Activated CD8-positive, alpha-beta memory T cell treated with anti-CD3 and anti-CD28 coated beads, Interleukin-2, amount 50 U/mL, for 48 hours (primary cell): ENCODE measurements at regions not wholly inside any gene's neighbourhood (a gene's known extent, or its start where the extent isn't known, plus 50 kb on each side); places are given as distances from the start of the nearest gene placed in this dataset.

Source experiments
- DNase-seq: peaks from one replicate; pipeline ENCODE4 v3.0.0-alpha.2; 2020

- DNase-seq: no peak
Measured at GRCh38 chr3:68032209-68032608, 377.8 kb upstream of the SUCLG2 start.

DNA sequence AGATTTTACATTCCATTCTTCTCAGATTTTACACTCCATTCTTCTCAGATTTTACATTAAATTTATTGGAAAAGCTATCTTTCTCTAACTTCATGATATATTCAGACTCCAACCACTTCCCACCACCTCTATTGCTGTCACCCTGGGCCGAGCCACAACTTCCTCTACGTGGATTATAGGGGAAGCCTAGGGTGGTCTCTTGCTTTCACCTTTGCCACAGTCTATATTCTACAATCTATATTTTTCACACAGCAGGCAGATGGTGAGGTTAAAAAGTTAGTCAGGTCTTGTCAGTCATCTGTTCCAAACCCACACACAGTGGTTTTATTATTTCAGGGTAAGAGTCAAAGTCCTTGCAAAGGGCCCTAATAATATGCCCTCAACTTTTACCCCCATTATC is 370.8 kb upstream of the SUCLG2 start:
- DNase-seq: no peak

- DNase-seq: no peak
Measured at GRCh38 chr3:68019876-68020275, 365.5 kb upstream of the SUCLG2 start.

DNA sequence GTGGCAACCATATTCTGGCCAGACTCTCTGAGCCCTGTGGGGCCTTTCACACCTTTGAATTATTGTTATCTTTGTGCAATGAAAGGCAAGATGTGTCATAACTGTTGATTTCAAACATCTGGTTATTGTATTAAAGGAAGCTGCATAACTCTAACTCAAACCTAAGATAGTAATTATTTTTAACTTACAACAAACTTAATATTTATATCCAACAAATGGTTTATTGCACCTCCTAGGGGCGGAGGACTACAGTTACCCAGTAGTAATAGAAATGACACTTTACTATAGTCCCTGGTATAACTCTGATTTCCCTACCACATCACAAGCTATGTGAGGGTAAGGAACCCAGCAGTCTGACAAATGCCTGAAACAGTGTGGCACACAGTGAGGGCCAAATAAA is 363.9 kb upstream of the SUCLG2 start:
- DNase-seq: no peak

DNA sequence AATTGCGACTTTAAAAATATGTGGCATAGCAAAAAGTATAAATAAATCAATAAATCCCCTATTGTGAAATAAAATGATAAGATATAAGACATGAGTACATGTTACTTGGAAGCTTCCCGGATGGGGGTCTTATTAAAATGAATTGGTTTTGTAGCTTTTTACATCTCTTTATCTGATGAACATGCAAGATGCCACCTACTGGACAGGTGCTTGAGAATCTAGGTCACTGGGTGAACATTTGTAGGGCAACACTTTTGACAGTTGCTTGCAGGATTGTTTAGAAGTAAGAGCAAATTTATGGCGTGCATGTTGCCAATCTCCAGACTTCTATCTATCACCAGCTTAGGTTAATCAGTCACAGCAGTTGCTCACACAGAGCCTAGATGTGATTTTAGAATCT is 362.7 kb upstream of the SUCLG2 start:
- no peak for DNase-seq

DNA sequence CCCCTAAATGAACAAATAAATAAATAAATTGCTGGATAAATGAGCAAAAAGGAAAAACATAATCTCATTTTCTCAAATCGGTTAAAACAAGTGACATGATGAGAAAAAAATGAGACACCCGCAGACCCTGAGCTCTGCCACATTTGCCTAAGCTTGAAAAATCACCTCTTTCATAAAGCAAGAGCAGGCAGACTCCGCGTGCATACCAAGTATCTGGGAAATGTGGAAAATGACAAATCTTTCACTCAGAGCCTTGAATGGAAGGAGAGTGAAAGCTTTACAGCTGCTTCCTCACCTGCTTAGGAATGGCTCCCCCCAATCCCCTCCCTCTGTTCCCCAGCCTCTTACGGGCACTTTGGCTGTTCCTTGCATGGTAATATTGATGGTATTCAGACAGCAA is 355.5 kb upstream of the SUCLG2 start:
- no peak for DNase-seq

GRCh38 chr3:68007621-68008226 is 353.3 kb upstream of the SUCLG2 start:
- peak; percentile 71 for DNase-seq

GRCh38 chr3:68006646-68007045 is 352.2 kb upstream of the SUCLG2 start:
- DNase-seq: no peak

GRCh38 chr3:68004091-68004490 is 349.7 kb upstream of the SUCLG2 start:
- DNase-seq: no peak

DNA sequence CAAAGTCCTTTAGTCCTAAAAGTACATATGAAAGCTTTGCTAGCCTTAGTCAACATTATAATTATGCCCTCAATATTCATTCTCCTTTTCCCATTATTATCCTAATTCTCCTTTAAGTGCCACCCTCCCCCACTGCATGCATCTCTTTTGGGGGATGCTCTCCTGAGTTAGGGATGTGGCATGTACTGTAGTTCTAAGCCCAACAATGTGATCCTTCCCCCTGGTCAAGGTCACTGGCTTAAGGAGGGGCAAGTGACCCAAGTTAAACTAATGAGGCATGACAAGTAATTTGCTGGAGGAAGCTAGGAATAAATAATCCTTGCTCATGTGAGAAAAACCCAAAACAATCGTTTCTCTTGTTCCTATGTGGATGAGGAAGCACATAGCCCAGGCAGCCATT is 343.9 kb upstream of the SUCLG2 start:
- DNase-seq: no peak

DNA sequence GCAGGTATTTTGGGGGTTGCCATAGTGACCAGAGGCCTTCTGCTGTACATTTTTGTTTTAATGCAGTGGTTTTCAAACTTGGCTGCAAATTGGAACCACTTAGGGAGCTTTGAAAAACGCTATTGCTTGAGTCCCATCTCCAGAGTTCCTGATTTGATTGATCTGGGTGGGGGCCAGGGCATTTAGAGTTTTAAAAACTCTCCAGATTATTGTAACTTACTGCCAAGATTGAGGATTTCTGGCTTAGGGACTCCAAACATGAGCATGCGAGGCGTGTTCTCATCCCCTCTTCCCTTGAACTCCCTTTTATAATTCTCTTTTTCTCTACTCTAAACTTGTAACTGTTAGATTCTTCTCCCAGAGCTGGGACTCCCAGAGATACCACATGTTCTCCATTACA is 340.8 kb upstream of the SUCLG2 start:
- DNase-seq: no peak

- DNase-seq: no peak
Measured at GRCh38 chr3:67986706-67987105, 332.3 kb upstream of the SUCLG2 start.

DNA sequence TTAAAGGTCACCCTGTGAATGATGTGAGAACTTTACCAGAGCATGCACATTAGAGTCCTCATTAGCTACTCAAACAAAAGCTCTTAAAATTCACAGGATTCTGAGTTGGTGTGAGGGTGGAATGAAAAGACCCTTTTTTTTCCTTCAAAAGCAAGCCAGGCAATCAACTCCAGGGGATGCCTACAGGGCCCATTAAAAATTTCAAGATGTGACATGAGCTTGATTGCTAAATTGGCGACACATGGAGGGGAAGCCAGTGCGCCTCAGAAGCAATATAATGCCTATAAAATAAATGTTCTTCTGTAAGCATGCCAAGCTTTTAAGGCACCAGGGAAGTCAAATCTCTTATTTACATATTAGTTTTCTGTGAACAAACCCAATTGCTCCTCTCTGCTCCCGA is 328.8 kb upstream of the SUCLG2 start:
- no peak for DNase-seq

DNA sequence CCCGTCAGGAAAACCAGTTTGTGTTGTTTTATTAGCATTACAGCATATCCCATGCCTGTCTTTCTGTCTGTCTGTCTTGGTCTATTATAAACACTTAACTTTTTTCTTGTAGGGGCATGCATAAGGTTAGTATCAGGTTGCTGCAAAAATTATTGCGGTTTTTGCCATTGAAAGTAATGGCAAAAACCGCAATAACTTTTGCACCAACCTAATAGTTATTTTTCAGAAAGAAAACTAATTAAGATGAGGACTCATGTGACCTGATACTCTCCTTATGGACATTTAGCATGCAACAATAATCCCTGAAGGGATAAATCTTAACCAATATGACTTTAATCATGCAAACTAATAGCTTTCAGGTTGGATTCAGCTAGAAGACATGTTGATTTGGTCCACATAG is 326.7 kb upstream of the SUCLG2 start:
- no peak for DNase-seq

GRCh38 chr3:67979342-67979741 is 324.9 kb upstream of the SUCLG2 start:
- no peak for DNase-seq

- DNase-seq: no peak
Measured at GRCh38 chr3:67977762-67978161, 323.4 kb upstream of the SUCLG2 start.

DNA sequence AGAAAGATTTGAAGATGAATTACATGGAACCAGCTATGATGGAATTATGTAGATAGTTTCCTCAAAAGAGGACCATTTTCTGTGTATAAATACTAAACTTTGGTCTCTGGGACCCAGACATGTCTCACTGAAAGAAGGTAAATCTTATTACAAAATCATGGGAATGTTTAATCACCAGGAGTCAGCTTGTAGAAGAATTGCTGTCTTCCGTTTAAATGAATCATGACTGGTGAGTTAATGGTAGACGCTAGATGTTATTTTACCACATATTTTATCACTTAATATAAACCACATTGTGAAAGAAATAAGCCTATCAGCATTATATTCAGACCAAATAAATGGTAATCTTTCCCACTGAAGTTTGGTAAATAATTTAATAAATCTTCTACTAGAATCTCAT is 322.3 kb upstream of the SUCLG2 start:
- DNase-seq: no peak

DNA sequence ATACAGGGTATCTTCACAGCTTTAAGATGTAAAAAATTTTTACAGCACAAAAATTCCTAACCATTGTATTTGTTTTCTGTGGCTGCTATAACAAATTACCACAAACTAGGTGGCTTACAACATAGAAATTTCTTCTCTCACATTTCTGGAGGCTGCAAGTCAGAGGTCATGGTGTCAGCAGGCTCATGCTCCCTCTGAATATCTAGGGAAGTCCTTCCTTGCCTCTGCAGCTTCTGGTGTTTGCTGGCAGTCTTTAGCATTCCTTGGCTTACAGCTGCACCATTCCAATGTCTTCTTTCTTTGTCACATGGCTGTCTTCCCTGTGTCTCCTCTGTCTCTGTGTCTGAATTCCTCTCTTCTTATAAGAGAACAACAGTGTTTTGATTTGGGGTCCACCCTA is 310.2 kb upstream of the SUCLG2 start:
- no peak for DNase-seq

DNA sequence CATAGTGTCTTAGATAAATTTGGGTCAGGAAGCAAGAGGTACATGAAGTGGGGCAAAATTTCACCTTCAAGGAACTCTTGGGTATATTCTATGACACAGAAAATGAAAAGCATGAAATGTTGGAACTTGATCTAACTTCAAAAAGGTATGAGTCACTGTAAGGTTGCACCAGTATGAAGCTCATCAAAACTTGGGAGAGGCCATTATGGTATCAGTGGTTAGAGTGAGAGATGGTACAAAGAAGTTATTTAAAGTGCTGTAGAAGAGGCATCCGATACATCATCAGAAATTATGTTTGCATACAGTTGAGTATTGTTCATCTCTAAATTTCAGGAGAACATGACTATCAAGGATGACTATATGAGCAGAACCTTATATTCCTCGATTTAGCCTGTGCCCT is 302.9 kb upstream of the SUCLG2 start:
- DNase-seq: no peak

DNA sequence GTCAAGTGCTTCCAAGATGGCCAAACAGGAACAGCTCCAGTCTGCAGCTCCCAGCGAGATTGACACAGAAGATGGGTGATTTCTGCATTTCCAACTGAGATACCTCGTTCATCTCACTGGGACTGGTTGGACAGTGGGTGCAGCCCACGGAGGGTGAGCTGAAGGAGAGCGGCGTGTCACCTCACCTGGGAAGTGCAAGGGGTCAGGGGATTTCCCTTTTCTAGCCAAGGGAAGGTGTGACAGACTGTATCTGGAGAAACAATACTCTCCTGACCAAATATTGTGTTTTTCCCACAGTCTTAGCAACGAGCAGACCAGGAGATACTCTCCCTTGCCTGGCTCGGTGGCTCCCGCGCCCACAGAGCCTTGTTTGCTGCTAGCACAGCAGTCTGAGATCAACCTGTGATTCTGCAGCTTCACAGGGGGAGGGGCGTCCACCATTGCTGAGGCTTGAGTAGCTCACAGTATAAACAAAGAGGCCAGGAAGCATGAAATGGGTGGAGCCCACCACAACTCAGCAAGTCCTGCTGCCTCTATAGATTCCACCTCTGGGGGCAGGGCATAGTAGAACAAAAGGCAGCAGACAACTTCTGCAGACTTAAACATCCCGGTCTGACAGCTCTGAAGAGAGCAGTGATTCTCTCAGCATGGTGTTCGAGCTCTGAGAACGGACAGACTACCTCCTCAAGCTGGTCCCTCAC is 293.5 kb upstream of the SUCLG2 start:
- DNase-seq: peak; percentile 55

DNA sequence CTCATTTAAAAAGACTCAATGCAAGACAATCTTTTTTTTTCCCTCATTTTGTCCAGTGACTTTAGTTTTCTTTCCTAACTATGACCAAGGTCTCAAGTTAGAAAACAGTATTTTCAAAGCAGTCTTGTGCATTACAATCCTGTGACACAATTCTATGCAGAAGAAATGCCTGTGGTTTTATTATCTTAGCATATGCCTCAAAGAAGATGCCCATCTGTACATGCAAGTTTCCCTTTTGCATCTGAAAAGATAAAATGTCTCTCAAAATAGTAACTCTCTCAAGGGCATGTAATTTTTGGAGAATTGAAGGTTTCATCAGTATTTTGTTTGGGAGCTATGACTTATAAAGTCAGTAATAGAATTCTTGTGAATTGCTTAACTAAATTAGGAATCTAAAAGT is 292.0 kb upstream of the SUCLG2 start:
- DNase-seq: no peak

- no peak for DNase-seq
Measured at GRCh38 chr3:67943546-67943945, 289.1 kb upstream of the SUCLG2 start.

DNA sequence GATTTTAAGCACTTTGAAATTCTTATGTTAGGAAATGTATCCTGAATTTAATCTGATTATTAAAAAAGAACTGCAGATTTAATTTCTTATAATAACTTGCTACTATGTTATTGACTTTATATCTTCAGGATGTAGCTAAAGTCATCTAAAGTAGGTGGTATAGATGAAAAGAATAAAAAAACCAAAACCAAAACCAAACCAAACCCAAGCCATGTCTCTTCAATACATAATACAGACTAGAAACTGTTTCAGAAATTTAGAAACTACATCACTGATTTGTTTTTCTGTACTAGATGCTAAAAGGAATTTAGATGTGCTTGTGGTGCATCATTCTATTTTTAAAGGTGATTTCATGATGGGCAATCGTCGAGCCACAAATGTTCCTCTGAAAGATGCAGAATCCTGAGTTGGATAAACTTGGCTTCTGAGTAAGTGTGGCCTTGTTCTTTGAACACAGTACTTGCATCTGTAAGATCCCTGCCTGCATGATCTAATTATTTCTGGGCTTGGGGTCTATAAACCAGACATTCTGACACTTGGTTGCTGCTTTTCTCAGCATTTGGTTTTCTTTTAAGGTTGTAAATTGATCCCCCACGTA is 287.1 kb upstream of the SUCLG2 start:
- DNase-seq: no peak

GRCh38 chr3:67940210-67940952 is 286.0 kb upstream of the SUCLG2 start:
- no peak for DNase-seq
